Upper lobe of right lung (tissue), 1 donor: ENCODE measurements at regions not wholly inside any gene's neighbourhood (a gene's known extent, or its start where the extent isn't known, plus 50 kb on each side); places are given as distances from the start of the nearest gene placed in this dataset.

Source experiments
- ATAC-seq: fragments of 200-7000 bp; cut with Tn5 transposase; one replicate; pipeline ENCODE4 v1.9.1; 2020; ENCODE audit warnings: mild to moderate bottlenecking, moderate library complexity
- DNase-seq: peaks from one replicate; pipeline ENCODE4 v3.0.0-alpha.2; 2020
- H3K27ac ChIP-seq: fragments of 200-600 bp; one replicate; pipeline ENCODE4 v1.8.0; 2022
- H3K27me3 ChIP-seq: fragments of 200-600 bp; one replicate; pipeline ENCODE4 v1.8.0; 2022; ENCODE audit warnings: mild to moderate bottlenecking
- H3K36me3 ChIP-seq: fragments of 200-600 bp; one replicate; pipeline ENCODE4 v1.8.0; 2022
- H3K4me1 ChIP-seq: fragments of 200-600 bp; one replicate; pipeline ENCODE4 v1.8.0; 2022
- H3K4me3 ChIP-seq: fragments of 200-600 bp; one replicate; pipeline ENCODE4 v1.8.0; 2022; ENCODE audit warnings: mild to moderate bottlenecking
- H3K9me3 ChIP-seq: fragments of 200-600 bp; one replicate; pipeline ENCODE4 v1.8.0; 2022
- intact Hi-C: fragments of 100-400 bp; cut with DNase I; formaldehyde crosslinking; loops from one replicate; pipeline ENCODE4 v1.11.0; 2022
- TF ChIP-seq, protein P1 (sequence below): fragments of 200-600 bp; IDR thresholded peaks from one replicate; pipeline ENCODE4 v1.8.0; 2022; ENCODE audit warnings: antibody characterized with exemption
- donor health status: DM: no; HTN: yes; CAD: no; lungs with severe emphysema.

DNA sequence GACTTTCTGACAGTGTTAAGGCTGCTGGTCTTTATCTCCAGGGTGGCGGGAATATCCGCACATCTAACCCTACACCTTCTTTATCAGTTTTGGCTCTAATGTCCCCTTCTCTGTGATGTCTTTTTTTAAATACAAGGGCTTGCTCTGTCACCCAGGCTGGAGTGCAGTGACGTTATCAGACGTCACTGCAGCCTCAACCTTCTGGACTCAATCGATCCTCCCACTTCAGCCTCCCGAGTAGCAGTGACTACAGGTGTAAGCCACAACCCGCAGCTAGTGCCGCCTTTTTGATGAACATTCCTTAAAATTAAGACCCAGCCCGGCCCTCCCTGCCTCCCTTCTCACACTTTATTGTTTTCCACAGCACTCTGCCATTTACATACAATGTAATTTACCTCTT is 120.1 kb upstream of the CDH4 start:
- Histone ChIP-seq H3K9me3 (no peaks in the 10 kb centered on the region), H3K27me3 (peaks cover 13% of the 10 kb centered on the region), H3K27ac (no peak overlapping the region), H3K4me3 (no peak overlapping the region), H3K4me1 (no peaks in the 10 kb centered on the region), H3K36me3 (no peaks in the 10 kb centered on the region)
- ATAC-seq = no peak
- TF ChIP-seq, protein P1, sequence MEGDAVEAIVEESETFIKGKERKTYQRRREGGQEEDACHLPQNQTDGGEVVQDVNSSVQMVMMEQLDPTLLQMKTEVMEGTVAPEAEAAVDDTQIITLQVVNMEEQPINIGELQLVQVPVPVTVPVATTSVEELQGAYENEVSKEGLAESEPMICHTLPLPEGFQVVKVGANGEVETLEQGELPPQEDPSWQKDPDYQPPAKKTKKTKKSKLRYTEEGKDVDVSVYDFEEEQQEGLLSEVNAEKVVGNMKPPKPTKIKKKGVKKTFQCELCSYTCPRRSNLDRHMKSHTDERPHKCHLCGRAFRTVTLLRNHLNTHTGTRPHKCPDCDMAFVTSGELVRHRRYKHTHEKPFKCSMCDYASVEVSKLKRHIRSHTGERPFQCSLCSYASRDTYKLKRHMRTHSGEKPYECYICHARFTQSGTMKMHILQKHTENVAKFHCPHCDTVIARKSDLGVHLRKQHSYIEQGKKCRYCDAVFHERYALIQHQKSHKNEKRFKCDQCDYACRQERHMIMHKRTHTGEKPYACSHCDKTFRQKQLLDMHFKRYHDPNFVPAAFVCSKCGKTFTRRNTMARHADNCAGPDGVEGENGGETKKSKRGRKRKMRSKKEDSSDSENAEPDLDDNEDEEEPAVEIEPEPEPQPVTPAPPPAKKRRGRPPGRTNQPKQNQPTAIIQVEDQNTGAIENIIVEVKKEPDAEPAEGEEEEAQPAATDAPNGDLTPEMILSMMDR = no peak
- DNase-seq = no peak
- intact Hi-C loops = no loop called here

DNA sequence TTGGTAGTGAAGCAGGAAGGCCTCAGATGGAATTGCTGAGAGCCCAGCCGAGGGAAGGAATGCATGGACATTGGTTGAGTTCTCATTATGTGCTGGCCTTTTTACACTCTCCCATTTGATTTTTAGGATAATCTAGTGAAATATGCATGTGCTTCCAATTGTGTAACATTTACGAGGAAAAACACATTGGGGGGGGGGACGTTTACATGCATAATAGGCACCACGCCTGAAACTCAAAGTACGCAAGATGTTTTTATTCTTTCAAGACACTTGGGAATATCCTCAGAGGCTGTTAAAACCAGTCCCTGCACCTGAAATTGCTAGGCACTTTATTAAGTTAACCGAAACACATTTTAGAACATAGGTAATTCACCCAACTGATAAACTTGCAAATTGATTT is 118.5 kb upstream of the CDH4 start:
- H3K36me3 ChIP-seq = no peaks in the 10 kb centered on the region
- TF ChIP-seq, protein P1 = no peak
- no peaks in the 10 kb centered on the region for H3K9me3 ChIP-seq
- ATAC-seq = no peak
- H3K27me3 ChIP-seq = peaks cover 13% of the 10 kb centered on the region
- H3K4me3 ChIP-seq = no peak overlapping the region
- H3K27ac ChIP-seq = no peak overlapping the region
- no peaks in the 10 kb centered on the region for H3K4me1 ChIP-seq
- intact Hi-C loops = no loop called here
- DNase-seq = no peak

DNA sequence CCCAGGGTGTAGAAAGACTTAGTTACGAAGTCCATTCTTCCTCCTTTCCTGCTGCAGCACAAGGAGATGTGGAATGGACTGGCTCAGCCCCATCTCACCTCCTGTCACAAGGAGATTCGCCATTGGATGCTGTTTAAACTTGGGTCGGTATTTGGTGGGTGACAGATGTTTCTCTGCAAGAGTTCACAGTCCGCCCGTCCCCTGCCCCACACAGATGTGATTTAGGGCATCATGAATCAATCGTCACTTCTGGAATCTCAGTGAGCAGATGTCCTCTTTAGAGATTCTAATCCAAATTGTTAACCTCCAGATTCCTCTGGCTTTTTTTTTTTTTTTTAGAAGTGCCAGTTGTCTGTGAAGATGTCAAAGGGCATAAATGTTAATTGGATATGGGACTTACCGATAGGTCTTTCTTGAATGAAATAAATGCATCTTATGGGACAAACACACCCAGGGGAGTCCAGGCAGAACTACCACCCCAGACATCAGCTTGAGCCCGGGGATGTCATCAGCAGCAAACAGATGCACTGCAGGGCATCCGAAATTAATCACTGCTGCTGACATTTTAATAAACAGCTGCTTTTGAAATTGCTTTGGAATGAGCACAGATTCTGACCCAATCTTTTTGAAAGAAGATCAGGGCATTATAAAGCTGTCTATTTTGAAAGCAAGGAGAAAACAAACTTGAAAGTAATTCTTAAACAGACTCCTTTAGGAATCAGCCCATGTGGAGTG is 117.6 kb upstream of the CDH4 start:
- Histone ChIP-seq H3K4me3 (no peak overlapping the region), H3K27me3 (peaks cover 13% of the 10 kb centered on the region), H3K9me3 (no peaks in the 10 kb centered on the region), H3K27ac (no peak overlapping the region), H3K4me1 (no peaks in the 10 kb centered on the region), H3K36me3 (no peaks in the 10 kb centered on the region)
- TF ChIP-seq, protein P1 = no peak
- no peak for DNase-seq
- no peak for ATAC-seq
- intact Hi-C loops = no loop called here

DNA sequence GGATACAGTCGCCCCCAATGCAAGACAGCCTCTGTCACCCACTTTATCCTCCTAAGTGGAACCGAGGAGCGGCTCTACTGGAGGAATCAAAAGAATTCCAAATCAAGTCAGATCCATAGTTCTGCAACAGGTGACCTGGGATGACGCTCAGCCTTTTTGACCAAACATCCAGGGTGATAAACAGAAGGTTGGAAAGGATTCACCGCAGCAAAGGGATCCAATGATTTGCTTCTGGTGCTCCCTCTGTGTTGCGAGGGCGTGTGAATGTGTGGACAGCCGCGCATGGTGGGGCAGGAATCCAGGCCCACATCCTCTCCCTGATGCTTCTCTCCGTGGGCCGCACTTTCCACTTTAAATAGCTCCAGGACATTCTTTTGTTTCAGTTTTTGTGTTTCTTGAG is 116.8 kb upstream of the CDH4 start:
- Histone ChIP-seq H3K4me3 (no peak overlapping the region), H3K27me3 (peaks cover 17% of the 10 kb centered on the region), H3K27ac (no peak overlapping the region), H3K9me3 (no peaks in the 10 kb centered on the region), H3K36me3 (no peaks in the 10 kb centered on the region), H3K4me1 (no peaks in the 10 kb centered on the region)
- no peak for DNase-seq
- intact Hi-C loops = no loop called here
- TF ChIP-seq, protein P1 = no peak
- no peak for ATAC-seq

DNA sequence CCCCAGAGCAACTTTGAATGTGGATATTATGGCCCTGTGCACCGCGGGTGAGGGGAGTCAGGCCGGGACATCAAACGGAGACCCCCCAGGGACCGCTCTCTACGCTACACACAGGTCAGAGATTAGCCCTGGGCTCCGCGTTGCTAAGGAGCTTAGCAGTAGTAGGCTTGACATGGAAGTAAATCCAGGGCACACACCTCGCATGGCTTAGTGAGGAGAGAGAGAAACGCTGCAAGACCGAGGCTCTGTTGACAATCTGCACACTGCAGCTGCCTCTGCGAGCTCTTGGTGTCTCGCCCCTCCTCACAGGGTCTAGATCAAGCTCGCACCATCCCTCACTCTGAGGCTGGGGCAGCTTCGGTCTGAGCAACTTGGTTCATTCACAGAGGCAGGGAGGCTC is 116.1 kb upstream of the CDH4 start:
- Histone ChIP-seq H3K27me3 (peaks cover 17% of the 10 kb centered on the region), H3K36me3 (no peaks in the 10 kb centered on the region), H3K4me1 (no peaks in the 10 kb centered on the region), H3K4me3 (no peak overlapping the region), H3K27ac (no peak overlapping the region), H3K9me3 (no peaks in the 10 kb centered on the region)
- ATAC-seq (no peak), DNase-seq (no peak)
- TF ChIP-seq, protein P1 = no peak
- intact Hi-C loops = no loop called here

DNA sequence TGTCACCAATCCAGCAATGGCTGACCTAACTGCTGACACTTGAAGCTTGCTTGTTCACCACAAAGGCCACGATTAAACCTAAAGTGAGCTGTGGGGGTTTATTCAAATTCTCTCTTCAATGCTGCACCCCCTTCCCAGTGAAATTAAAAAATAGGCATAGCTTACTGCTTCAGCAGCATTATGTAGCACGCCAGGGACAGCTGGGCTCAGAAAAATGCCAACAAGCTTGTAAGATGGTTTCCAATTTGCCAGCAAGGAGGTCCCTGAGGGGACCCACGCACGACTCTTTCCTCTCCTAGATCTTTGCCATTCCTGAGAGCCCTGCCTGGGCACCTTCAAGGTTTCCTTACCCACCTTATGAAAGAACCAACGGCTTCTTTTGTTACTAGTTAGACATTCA is 113.5 kb upstream of the CDH4 start:
- Histone ChIP-seq H3K27me3 (peaks cover 17% of the 10 kb centered on the region), H3K36me3 (no peaks in the 10 kb centered on the region), H3K4me1 (no peaks in the 10 kb centered on the region), H3K27ac (no peak overlapping the region), H3K4me3 (no peak overlapping the region), H3K9me3 (no peaks in the 10 kb centered on the region)
- TF ChIP-seq, protein P1 = no peak
- DNase-seq (no peak), ATAC-seq (no peak)
- intact Hi-C loops = no loop called here
